Cardiac muscle cell (in vitro differentiated cells and primary cell): ENCODE measurements at regions not wholly inside any gene's neighbourhood (a gene's known extent, or its start where the extent isn't known, plus 50 kb on each side); places are given as distances from the start of the nearest gene placed in this dataset.
A peak's percentile ranks its signal among the peaks of the same experiment; 100 is the strongest.

Source experiments
- DNase-seq, 2 donors: peaks; one replicate each; pipeline versions ENCODE4 v3.0.0 to v3.0.0-alpha.2; 2010 to 2017; ENCODE audit warnings: low read depth in 1 of 2, low spot score in 1 of 2
- H3K27ac ChIP-seq: fragments of 200-600 bp; sonication (generic); 2 replicates; pipeline ENCODE4 v1.5.1; 2016
- H3K27me3 ChIP-seq: fragments of 200-600 bp; sonication (generic); 2 replicates; pipeline ENCODE4 v1.6.0; 2016; ENCODE audit warnings: control low read depth
- H3K36me3 ChIP-seq: fragments of 200-600 bp; sonication (generic); 2 replicates; pipeline ENCODE4 v1.5.1; 2016; ENCODE audit warnings: control low read depth
- H3K4me1 ChIP-seq: fragments of 200-600 bp; sonication (generic); 2 replicates; pipeline ENCODE4 v1.8.1; 2017; ENCODE audit warnings: low read depth, mild to moderate bottlenecking, mixed run types
- H3K4me3 ChIP-seq: fragments of 200-600 bp; sonication (generic); 2 replicates; pipeline ENCODE4 v1.5.1; 2016; ENCODE audit warnings: mild to moderate bottlenecking
- H3K9me3 ChIP-seq: fragments of 200-600 bp; sonication (generic); 2 replicates; pipeline ENCODE4 v1.5.1; 2017; ENCODE audit warnings: low read depth, mild to moderate bottlenecking, control low read depth
- TF ChIP-seq, protein P1 (sequence below): IDR thresholded peaks from 2 replicates; pipeline ENCODE4 v1.5.1; 2012; ENCODE audit warnings: low read depth, mild to moderate bottlenecking, low read length

DNA sequence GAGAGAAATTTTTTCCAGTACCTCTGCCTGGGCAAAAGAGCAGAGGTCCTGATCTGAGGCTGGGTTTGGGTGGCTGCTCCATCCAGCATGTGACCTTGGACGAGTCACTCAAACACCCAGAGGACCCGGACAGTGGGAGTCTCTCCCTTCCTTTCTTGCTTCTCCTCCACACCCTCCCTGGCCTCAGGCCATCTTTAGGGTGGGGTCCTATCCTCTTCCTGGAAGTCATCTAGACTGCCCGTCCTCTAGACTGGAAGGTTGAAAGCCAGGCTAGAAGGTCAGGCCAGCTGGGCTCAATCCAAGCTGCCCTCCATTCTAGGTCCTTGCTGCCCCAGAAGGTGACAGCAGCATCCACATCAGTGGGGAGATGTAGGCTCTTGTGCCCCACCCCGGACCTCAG, 599.5 kb downstream of the MATN1 start:
- TF ChIP-seq, protein P1, sequence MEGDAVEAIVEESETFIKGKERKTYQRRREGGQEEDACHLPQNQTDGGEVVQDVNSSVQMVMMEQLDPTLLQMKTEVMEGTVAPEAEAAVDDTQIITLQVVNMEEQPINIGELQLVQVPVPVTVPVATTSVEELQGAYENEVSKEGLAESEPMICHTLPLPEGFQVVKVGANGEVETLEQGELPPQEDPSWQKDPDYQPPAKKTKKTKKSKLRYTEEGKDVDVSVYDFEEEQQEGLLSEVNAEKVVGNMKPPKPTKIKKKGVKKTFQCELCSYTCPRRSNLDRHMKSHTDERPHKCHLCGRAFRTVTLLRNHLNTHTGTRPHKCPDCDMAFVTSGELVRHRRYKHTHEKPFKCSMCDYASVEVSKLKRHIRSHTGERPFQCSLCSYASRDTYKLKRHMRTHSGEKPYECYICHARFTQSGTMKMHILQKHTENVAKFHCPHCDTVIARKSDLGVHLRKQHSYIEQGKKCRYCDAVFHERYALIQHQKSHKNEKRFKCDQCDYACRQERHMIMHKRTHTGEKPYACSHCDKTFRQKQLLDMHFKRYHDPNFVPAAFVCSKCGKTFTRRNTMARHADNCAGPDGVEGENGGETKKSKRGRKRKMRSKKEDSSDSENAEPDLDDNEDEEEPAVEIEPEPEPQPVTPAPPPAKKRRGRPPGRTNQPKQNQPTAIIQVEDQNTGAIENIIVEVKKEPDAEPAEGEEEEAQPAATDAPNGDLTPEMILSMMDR = no peak
- Histone ChIP-seq H3K4me3 (no peak overlapping the region), H3K4me1 (peaks cover 38% of the 10 kb centered on the region), H3K27ac (no peak overlapping the region), H3K27me3 (peaks cover 3% of the 10 kb centered on the region), H3K9me3 (no peaks in the 10 kb centered on the region), H3K36me3 (no peaks in the 10 kb centered on the region)
- DNase-seq = no peak

DNA sequence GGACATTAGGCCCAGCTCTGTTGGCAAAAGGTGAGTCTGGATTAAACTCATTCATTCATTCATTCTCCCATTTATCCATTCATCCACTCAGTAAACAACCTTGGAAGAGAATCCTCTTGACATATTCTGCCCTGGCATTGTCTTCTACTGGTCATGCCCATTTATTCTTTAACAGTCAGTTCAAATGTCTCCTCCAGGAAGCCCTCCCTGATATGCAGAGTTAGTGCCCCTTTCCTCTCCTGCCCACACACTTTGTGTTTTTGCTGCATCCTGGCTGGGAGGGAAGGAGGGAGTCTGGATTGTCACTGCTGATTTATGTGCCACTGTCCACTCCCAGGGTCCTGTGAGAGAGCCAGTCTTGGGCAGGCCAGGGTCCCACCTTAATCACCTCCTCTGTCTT, 600.3 kb downstream of the MATN1 start:
- H3K4me3 ChIP-seq = no peak overlapping the region
- H3K4me1 ChIP-seq = peaks cover 31% of the 10 kb centered on the region
- no peaks in the 10 kb centered on the region for H3K9me3 ChIP-seq
- H3K27me3 ChIP-seq = peaks cover 3% of the 10 kb centered on the region
- no peak overlapping the region for H3K27ac ChIP-seq
- DNase-seq = no peak
- no peaks in the 10 kb centered on the region for H3K36me3 ChIP-seq
- TF ChIP-seq, protein P1 = no peak

DNA sequence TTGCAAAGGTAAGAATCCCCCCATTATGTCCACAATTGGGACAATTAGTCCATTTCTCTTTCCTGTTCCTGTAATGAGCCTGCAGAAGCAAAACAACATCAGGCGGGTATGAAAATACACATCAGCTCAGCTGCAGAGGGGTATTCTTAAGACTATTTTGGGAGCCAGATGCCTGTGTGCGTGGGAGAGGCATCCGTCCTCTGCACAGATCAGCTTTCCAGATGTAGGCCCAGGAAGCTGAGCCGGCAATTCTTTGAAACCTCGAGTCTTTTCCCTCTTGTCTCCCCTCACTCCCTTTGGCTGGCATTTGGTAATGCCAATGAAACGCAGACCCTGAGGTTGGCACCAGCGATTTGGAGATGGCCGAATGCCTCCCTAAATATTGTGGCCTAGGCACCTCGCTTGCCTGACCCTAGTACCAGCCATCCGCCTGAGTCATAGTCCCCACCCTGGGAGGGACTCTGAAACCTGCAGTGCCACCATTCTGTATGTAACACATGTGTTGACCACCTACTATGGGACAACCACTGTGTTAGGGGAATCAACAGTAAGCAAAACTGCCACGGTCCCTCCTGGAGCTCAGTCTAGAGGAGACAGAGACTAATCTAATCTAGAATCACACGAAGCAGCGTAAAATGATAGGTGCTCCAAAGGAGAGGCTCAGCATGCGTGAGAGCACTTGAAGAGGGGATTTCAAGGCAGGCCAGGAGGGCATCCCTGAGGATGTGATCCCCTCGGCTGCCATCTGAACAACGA, 603.0 kb downstream of the MATN1 start:
- DNase-seq = peak in 1 of 2 donors; percentile 13
- H3K36me3 ChIP-seq = no peaks in the 10 kb centered on the region
- no peaks in the 10 kb centered on the region for H3K9me3 ChIP-seq
- H3K27ac ChIP-seq = no peak overlapping the region
- peaks cover 3% of the 10 kb centered on the region for H3K27me3 ChIP-seq
- no peak overlapping the region for H3K4me3 ChIP-seq
- H3K4me1 ChIP-seq = peaks cover 9% of the 10 kb centered on the region
- TF ChIP-seq, protein P1 = no peak

DNA sequence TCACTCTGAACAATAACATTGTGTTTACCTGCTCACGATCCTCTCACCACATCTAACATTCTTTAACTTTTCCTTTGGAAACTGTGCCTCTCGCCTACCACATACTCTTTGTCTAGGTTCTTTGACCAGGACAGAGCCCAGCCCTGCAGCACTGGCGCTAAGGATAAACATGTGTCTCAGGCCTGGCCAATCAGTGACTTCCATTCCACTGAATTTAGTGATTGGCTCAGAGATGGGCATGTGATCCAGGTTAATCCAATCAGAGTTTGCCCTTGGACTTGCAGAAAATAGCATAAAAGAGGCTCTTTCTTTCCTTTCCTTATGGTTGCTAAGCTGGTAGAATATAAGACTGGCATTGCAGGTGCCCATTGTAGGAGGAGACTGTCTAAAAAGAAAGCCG, 605.7 kb downstream of the MATN1 start:
- H3K27me3 ChIP-seq = peaks cover 3% of the 10 kb centered on the region
- TF ChIP-seq, protein P1 = no peak
- H3K36me3 ChIP-seq = no peaks in the 10 kb centered on the region

DNA sequence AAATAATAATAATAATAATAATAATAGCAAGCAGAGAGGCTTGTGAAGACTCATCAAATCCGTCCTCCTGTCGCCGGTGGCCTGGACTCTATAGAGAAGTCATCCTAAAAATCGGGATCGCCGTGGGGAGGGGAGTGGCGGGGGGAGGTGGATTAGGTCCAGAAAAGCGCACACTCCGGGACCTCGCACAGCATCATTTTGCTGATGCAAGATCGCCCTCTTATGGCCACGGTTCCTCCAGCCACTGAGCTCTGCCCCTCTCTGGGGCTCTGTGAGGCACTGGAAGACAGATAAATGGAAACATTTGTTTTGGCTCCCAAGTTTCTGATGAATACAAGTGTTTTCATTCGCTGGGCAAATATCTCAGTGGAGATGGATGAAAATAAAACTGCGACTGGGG, 612.0 kb downstream of the MATN1 start:
- peak; percentile 63 to 80 for DNase-seq
- Histone ChIP-seq H3K27me3 (peaks cover 35% of the 10 kb centered on the region), H3K27ac (no peak overlapping the region), H3K36me3 (no peaks in the 10 kb centered on the region), H3K4me1 (no peaks in the 10 kb centered on the region), H3K4me3 (no peak overlapping the region), H3K9me3 (no peaks in the 10 kb centered on the region)
- TF ChIP-seq, protein P1 = peak; percentile 68

More for the DNA sequence above, 605.7 kb downstream of the MATN1 start:
- Histone ChIP-seq H3K27ac (no peak overlapping the region), H3K4me3 (no peak overlapping the region), H3K4me1 (peaks cover 3% of the 10 kb centered on the region), H3K9me3 (no peaks in the 10 kb centered on the region)
- no peak for DNase-seq
